GM06990 (cell line): ENCODE measurements at regions not wholly inside any gene's neighbourhood (a gene's known extent, or its start where the extent isn't known, plus 50 kb on each side); places are given as distances from the start of the nearest gene placed in this dataset.

Experiments
- DNase-seq: peaks from one replicate; pipeline ENCODE4 v3.0.0-alpha.2; 2011; ENCODE audit not compliant: insufficient read length; ENCODE audit errors: extremely low read depth
- H3K27me3 ChIP-seq: replicated peaks from 2 replicates; pipeline ENCODE4 v1.6.0; 2011; ENCODE audit warnings: low read length; ENCODE audit not compliant: control insufficient read depth, insufficient read depth
- H3K36me3 ChIP-seq: 2 replicates; pipeline ENCODE4 v1.5.1; 2011; ENCODE audit warnings: low read length; ENCODE audit not compliant: control insufficient read depth, insufficient read depth
- H3K4me3 ChIP-seq: replicated peaks from 2 replicates; pipeline ENCODE4 v1.5.1; 2011; ENCODE audit warnings: low read depth, mild to moderate bottlenecking, control low read depth, low read length
- TF ChIP-seq, protein P1 (sequence below): IDR thresholded peaks from 2 replicates; pipeline ENCODE4 v1.5.1; 2011; ENCODE audit warnings: low read length, control low read depth, mild to moderate bottlenecking, inconsistent platforms; ENCODE audit not compliant: insufficient read depth, poor library complexity, severe bottlenecking

DNA sequence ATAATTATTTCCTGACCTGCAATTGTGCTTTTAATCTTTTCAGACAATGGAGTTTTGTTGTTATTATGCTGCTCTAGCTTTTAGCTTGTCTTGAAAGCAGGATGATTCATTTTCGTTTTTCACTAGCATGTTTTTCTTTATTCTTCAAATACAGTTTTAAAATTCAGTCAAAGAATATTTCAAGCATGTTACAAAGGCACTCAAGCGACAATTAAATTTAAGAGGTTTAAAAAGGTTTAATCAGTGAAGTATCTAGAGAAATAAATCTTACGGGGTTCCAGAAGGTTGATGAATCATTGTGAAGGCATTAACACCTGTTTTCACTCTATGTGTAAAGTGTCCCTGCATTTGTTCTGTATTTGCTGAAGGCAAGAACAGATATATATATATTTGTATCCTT lies 390.7 kb upstream of the TMEFF2 start:
- TF ChIP-seq, protein P1, sequence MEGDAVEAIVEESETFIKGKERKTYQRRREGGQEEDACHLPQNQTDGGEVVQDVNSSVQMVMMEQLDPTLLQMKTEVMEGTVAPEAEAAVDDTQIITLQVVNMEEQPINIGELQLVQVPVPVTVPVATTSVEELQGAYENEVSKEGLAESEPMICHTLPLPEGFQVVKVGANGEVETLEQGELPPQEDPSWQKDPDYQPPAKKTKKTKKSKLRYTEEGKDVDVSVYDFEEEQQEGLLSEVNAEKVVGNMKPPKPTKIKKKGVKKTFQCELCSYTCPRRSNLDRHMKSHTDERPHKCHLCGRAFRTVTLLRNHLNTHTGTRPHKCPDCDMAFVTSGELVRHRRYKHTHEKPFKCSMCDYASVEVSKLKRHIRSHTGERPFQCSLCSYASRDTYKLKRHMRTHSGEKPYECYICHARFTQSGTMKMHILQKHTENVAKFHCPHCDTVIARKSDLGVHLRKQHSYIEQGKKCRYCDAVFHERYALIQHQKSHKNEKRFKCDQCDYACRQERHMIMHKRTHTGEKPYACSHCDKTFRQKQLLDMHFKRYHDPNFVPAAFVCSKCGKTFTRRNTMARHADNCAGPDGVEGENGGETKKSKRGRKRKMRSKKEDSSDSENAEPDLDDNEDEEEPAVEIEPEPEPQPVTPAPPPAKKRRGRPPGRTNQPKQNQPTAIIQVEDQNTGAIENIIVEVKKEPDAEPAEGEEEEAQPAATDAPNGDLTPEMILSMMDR: no peak
- DNase-seq: no peak
- Histone ChIP-seq H3K27me3 (no peaks in the 10 kb centered on the region), H3K4me3 (no peak overlapping the region), H3K36me3 (no peaks in the 10 kb centered on the region)

DNA sequence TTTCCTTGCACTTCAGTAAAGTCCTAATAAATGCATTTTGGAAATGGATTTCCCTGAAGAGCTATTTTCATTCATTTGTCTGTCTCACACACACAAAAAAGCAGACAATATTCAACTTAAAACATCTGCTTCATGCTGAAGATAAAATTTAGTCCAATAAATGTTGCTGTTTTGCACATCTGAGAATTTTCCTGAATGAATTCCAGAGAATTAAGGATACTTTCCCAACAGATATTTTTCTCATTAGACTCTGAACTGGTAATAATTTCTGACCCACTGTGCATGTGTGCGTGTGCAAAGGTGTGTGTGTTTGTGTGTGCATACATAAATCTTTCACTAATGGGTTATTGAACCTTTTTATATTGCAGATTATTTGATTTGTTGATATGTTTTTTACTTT lies 390.2 kb upstream of the TMEFF2 start:
- H3K27me3 ChIP-seq: no peaks in the 10 kb centered on the region
- DNase-seq: no peak
- H3K4me3 ChIP-seq: no peak overlapping the region
- no peaks in the 10 kb centered on the region for H3K36me3 ChIP-seq
- TF ChIP-seq, protein P1: no peak

- H3K4me3 ChIP-seq: no peak overlapping the region
- H3K27me3 ChIP-seq: no peaks in the 10 kb centered on the region
- H3K36me3 ChIP-seq: no peaks in the 10 kb centered on the region
- DNase-seq: no peak
- TF ChIP-seq, protein P1: no peak
Measured at GRCh38 chr2:192579965-192580700, 385.4 kb upstream of the TMEFF2 start.

GRCh38 chr2:192578780-192579179 lies 384.0 kb upstream of the TMEFF2 start:
- TF ChIP-seq, protein P1: no peak
- Histone ChIP-seq H3K36me3 (no peaks in the 10 kb centered on the region), H3K4me3 (no peak overlapping the region), H3K27me3 (no peaks in the 10 kb centered on the region)
- DNase-seq: no peak

- H3K27me3 ChIP-seq: no peaks in the 10 kb centered on the region
- no peak overlapping the region for H3K4me3 ChIP-seq
- TF ChIP-seq, protein P1: no peak
- no peak for DNase-seq
- no peaks in the 10 kb centered on the region for H3K36me3 ChIP-seq
Measured at GRCh38 chr2:192577706-192578105, 383.0 kb upstream of the TMEFF2 start.

- DNase-seq: no peak
- H3K36me3 ChIP-seq: no peaks in the 10 kb centered on the region
Measured at GRCh38 chr2:192574552-192574951, 379.8 kb upstream of the TMEFF2 start.

More at GRCh38 chr2:192574552-192574951, 379.8 kb upstream of the TMEFF2 start:
- H3K27me3 ChIP-seq: no peaks in the 10 kb centered on the region
- no peak overlapping the region for H3K4me3 ChIP-seq
- TF ChIP-seq, protein P1: no peak
